K562 (cell line): ENCODE measurements at regions not wholly inside any gene's neighbourhood (a gene's known extent, or its start where the extent isn't known, plus 50 kb on each side); places are given as distances from the start of the nearest gene placed in this dataset.

Experiments
- ATAC-seq: fragments of 200-7000 bp; cut with Tn5 transposase; 3 replicates; pipeline ENCODE4 v1.9.1; 2020; ENCODE audit warnings: moderate library complexity
- BruUV-seq: library from RNA; stranded (reverse); fragments of 400-500 nt; replicated peaks from 2 replicates; lab custom pipeline; 2021; lab: Mats Ljungman, UMichigan
- CTCF ChIA-PET: fragments of 300-600 bp; formaldehyde crosslinking; extraction: SDS; loops from one replicate; lab custom pipeline; 2021; ENCODE audit warnings: low intra/inter-chr PET ratio; lab: Yijun Ruan, JAX
- POLR2A ChIA-PET: fragments of 300-600, 350-650 bp; sonication (Branson Sonifier 250); formaldehyde crosslinking; extraction: SDS; loops from one replicate; lab custom pipeline; 2021; ENCODE audit warnings: antibody characterized with exemption, inconsistent platforms; lab: Yijun Ruan, JAX
- DNase-seq, 4 experiments: peaks; one replicate each; pipeline versions ENCODE4 v3.0.0 to v3.0.0-alpha.2; 2011 to 2018; ENCODE audit warnings: low spot score in 3 of 4, mixed read lengths in 3 of 4; ENCODE audit errors: extremely low read depth in 1 of 4
- FAIRE-seq: peaks from 2 replicates; lab custom pipeline; 2011; peaks lifted over from hg19 to GRCh38; lab: Jason Lieb, UNC
- H2AFZ ChIP-seq: 2 replicates; pipeline ENCODE4 v1.6.0; 2011; ENCODE audit warnings: low read depth, low read length, control low read depth, inconsistent platforms
- H3K27ac ChIP-seq: fragments of 200-600 bp; 3 replicates; pipeline ENCODE4 v1.8.0; 2011; ENCODE audit warnings: low read depth, mild to moderate bottlenecking, control low read depth, inconsistent platforms, low read length, moderate library complexity, mixed read lengths; ENCODE audit errors: extremely low read depth
- H3K27me3 ChIP-seq, 2 experiments: fragments of 300-600 bp in 1 of 2; 2 replicates in 1 of 2; 3 replicates in 1 of 2; pipeline versions ENCODE4 v1.6.0 to v1.8.0; 2011; ENCODE audit warnings: inconsistent platforms in 2 of 2, low read length in 2 of 2, mild to moderate bottlenecking in 1 of 2, mixed read lengths in 1 of 2, moderate library complexity in 1 of 2; ENCODE audit not compliant: control insufficient read depth in 2 of 2, insufficient read depth in 2 of 2
- H3K36me3 ChIP-seq: fragments of 300-600 bp; 3 replicates; pipeline ENCODE4 v1.8.0; 2011; ENCODE audit warnings: mild to moderate bottlenecking, low read length, inconsistent platforms; ENCODE audit not compliant: control insufficient read depth, insufficient read depth
- H3K4me1 ChIP-seq, 2 experiments: fragments of 200-600 bp in 1 of 2; replicated peaks in 1 of 2; 2 replicates in 1 of 2; 3 replicates in 1 of 2; pipeline versions ENCODE4 v1.5.1 to v1.8.0; 2011; ENCODE audit warnings: inconsistent platforms in 2 of 2, low read length in 2 of 2, mild to moderate bottlenecking in 1 of 2, mixed read lengths in 1 of 2, moderate library complexity in 1 of 2; ENCODE audit not compliant: control insufficient read depth in 2 of 2, insufficient read depth in 2 of 2
- H3K4me2 ChIP-seq: 2 replicates; pipeline ENCODE4 v1.6.1; 2011; ENCODE audit warnings: low read length, control low read depth, inconsistent platforms, mixed read lengths; ENCODE audit not compliant: insufficient read depth
- H3K4me3 ChIP-seq: fragments of 200-600 bp; sonication (generic), shearing (Covaris generic); 2 replicates; pipeline ENCODE4 v1.5.1; 2016; ENCODE audit warnings: control low read depth, inconsistent platforms
- H3K79me2 ChIP-seq: fragments of 200-600 bp; 3 replicates; pipeline ENCODE4 v1.8.0; 2011; ENCODE audit warnings: low read length, inconsistent platforms; ENCODE audit not compliant: control insufficient read depth, insufficient read depth
- H3K9ac ChIP-seq, 2 experiments: 2 replicates each; pipeline versions ENCODE4 v1.6.0 to v1.6.1; 2011; ENCODE audit warnings: low read depth in 2 of 2, low read length in 2 of 2, control low read depth in 1 of 2, inconsistent platforms in 1 of 2, mild to moderate bottlenecking in 1 of 2, mixed read lengths in 1 of 2; ENCODE audit not compliant: insufficient read depth in 1 of 2
- H3K9me1 ChIP-seq: one replicate; pipeline ENCODE4 v1.6.0; 2011; ENCODE audit warnings: inconsistent platforms, mild to moderate bottlenecking, low read length, moderate library complexity; ENCODE audit not compliant: control insufficient read depth, insufficient read depth
- H3K9me3 ChIP-seq: replicated peaks from 2 replicates; pipeline ENCODE4 v1.5.1; 2011; ENCODE audit warnings: low read depth, low read length, inconsistent platforms; ENCODE audit not compliant: control insufficient read depth, insufficient read depth
- H4K20me1 ChIP-seq: replicated peaks from 2 replicates; pipeline ENCODE4 v1.6.1; 2011; ENCODE audit warnings: low read length, inconsistent platforms, mixed read lengths; ENCODE audit not compliant: control insufficient read depth, insufficient read depth
- BRCA1 ChIP-seq, 2 experiments: fragments of 450-650 bp in 1 of 2; sonication (generic) in 1 of 2; formaldehyde crosslinking in 1 of 2; IDR thresholded peaks; 2 replicates each; pipeline versions ENCODE4 v1.5.0 to v1.6.1; 2017 to 2020; ENCODE audit warnings: mild to moderate bottlenecking in 1 of 2, missing genetic modification reagents in 1 of 2
- ELF2 ChIP-seq: fragments of 250-450 bp; sonication (Bioruptor Pico); IDR thresholded peaks from 2 replicates; pipeline ENCODE4 v1.5.0; 2021; ENCODE audit warnings: mild to moderate bottlenecking
- GATA2 ChIP-seq: sonication (generic); formaldehyde crosslinking; IDR thresholded peaks from 2 replicates; pipeline ENCODE4 v1.4.0; 2020; ENCODE audit warnings: mild to moderate bottlenecking, missing genetic modification reagents
- KAT7 ChIP-seq: sonication (generic); formaldehyde crosslinking; IDR thresholded peaks from 2 replicates; pipeline ENCODE4 v1.8.0; 2022; ENCODE audit warnings: missing genetic modification reagents, mild to moderate bottlenecking, borderline replicate concordance
- MLX ChIP-seq, 2 experiments: fragments of 450-650 bp in 1 of 2; sonication (generic) in 1 of 2; formaldehyde crosslinking; conservative IDR thresholded peaks; 2 replicates each; pipeline versions ENCODE4 v1.4.0 to v1.8.1; 2020 to 2022; ENCODE audit warnings: mild to moderate bottlenecking in 1 of 2, missing genetic modification reagents in 1 of 2
- NFIX ChIP-seq: fragments of 250-450 bp; sonication (Bioruptor Pico); IDR thresholded peaks from 2 replicates; pipeline ENCODE4 v1.4.0; 2020; ENCODE audit warnings: low read depth, mild to moderate bottlenecking, moderate library complexity
- SRSF1 ChIP-seq: fragments of 200-400 bp; formaldehyde crosslinking; IDR thresholded peaks from 2 replicates; pipeline ENCODE4 v1.6.1; 2017; ENCODE audit warnings: mild to moderate bottlenecking, low read depth, low read length, moderate library complexity
- SRSF9 ChIP-seq: fragments of 200-400 bp; formaldehyde crosslinking; IDR thresholded peaks from 2 replicates; pipeline ENCODE4 v1.6.1; 2017; ENCODE audit warnings: low read depth, low read length, borderline replicate concordance
- STAT5B ChIP-seq: fragments of 250-450 bp; sonication (Bioruptor Pico); IDR thresholded peaks from 2 replicates; pipeline ENCODE4 v1.8.0; 2021; ENCODE audit warnings: mild to moderate bottlenecking, inconsistent platforms
- TAF1 ChIP-seq: IDR thresholded peaks from 2 replicates; pipeline ENCODE4 v1.6.1; 2011; ENCODE audit warnings: mild to moderate bottlenecking, low read length, moderate library complexity; ENCODE audit not compliant: insufficient read depth, control insufficient read depth, severe bottlenecking; ENCODE audit errors: extremely low read depth
- THRAP3 ChIP-seq: fragments of 450-650 bp; IDR thresholded peaks from 2 replicates; pipeline ENCODE4 v1.6.1; 2016; ENCODE audit warnings: mild to moderate bottlenecking, inconsistent platforms, borderline replicate concordance
- TRIM24 ChIP-seq, 2 experiments: fragments of 450-650 bp; IDR thresholded peaks; 2 replicates each; pipeline ENCODE4 v1.6.1; 2016
- ZNF76 ChIP-seq: fragments of 250-450 bp; sonication (Bioruptor Pico); IDR thresholded peaks from 2 replicates; pipeline ENCODE4 v1.4.0; 2020; ENCODE audit warnings: mild to moderate bottlenecking, moderate library complexity, borderline replicate concordance
- WGBS: fragments of 100-300 bp; shearing (Covaris generic); methylation state at CpG from one replicate; pipeline ENCODE4 v1.1.6; 2016; ENCODE audit warnings: low coverage, mixed read lengths; ENCODE audit not compliant: insufficient coverage; ENCODE audit errors: missing lambda C conversion rate; 5-methylcytosine and 5-hydroxymethylcytosine counted together
- in situ Hi-C: fragments of 300-500 bp; cut with MboI; formaldehyde crosslinking; loops from 4 replicates; pipeline ENCODE4 v1.15.0; 2018; ENCODE audit warnings: inconsistent platforms, mixed read lengths
- intact Hi-C: fragments of 100-400 bp; cut with micrococcal nuclease; formaldehyde crosslinking; loops from 2 replicates; pipeline ENCODE4 v1.14.2; 2022
- TF ChIP-seq, protein P1 (sequence below): fragments of 450-650 bp; formaldehyde crosslinking; IDR thresholded peaks from 2 replicates; pipeline ENCODE4 v1.4.0; 2020; ENCODE audit warnings: mild to moderate bottlenecking, moderate library complexity

DNA sequence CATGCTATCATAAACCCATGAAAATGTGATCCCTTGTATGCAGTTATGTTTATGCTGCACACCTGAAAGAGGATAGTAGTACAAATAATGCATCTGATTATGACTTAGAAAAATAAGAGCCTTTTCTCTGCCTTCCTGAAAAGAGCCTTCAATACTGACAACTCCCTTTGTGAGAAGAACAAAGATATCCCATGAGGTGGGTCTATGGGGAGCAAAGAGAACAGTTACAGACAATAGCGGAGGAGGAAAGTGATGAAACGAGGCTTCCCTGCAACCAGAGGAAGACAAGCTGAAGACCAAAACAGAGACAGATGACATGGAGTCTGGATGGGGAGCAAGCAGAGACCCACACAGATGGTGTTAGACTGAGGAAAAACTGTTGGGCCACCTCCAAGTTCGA, 598.3 kb upstream of the PLXNA2 start:
- H3K9ac ChIP-seq: no peak overlapping the region
- H3K79me2 ChIP-seq: no peaks in the 10 kb centered on the region
- no peaks in the 10 kb centered on the region for H3K4me1 ChIP-seq
- H3K27ac ChIP-seq: no peak overlapping the region
- H3K36me3 ChIP-seq: no peaks in the 10 kb centered on the region
- TF ChIP-seq ELF2 (CRISPR knock-in tag): no peak
- no peak for TF ChIP-seq SRSF1
- no peak for TF ChIP-seq MLX (CRISPR knock-in tag; conservative IDR thresholded peaks at IDR 0.05)
- TF ChIP-seq TAF1: no peak
- TF ChIP-seq SRSF9: no peak
- TF ChIP-seq KAT7: no peak
- no peak for TF ChIP-seq BRCA1 (IDR thresholded peaks at IDR 0.05)
- TF ChIP-seq BRCA1 (CRISPR knock-in tag; IDR thresholded peaks at IDR 0.05): no peak
- TF ChIP-seq TRIM24 (IDR thresholded peaks at IDR 0.05): no peak
- TF ChIP-seq ZNF76 (CRISPR knock-in tag): no peak
- no peak for TF ChIP-seq STAT5B (CRISPR knock-in tag)
- TF ChIP-seq, protein P1, sequence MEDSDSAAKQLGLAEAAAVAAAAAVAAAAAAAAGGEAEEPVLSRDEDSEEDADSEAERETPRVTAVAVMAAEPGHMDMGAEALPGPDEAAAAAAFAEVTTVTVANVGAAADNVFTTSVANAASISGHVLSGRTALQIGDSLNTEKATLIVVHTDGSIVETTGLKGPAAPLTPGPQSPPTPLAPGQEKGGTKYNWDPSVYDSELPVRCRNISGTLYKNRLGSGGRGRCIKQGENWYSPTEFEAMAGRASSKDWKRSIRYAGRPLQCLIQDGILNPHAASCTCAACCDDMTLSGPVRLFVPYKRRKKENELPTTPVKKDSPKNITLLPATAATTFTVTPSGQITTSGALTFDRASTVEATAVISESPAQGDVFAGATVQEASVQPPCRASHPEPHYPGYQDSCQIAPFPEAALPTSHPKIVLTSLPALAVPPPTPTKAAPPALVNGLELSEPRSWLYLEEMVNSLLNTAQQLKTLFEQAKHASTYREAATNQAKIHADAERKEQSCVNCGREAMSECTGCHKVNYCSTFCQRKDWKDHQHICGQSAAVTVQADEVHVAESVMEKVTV (CRISPR knock-in tag): no peak
- no peak for TF ChIP-seq NFIX (CRISPR knock-in tag)
- TF ChIP-seq THRAP3: no peak
- no peak for TF ChIP-seq GATA2 (CRISPR knock-in tag)
- H3K9me3 ChIP-seq: 0 out of 2 replicates have a peak, but pooled peaks cover 1% of the 10 kb centered on the region
- H2AFZ ChIP-seq: no peak overlapping the region
- no peak for FAIRE-seq
- H3K9me1 ChIP-seq: no peaks in the 10 kb centered on the region
- WGBS: 2% methylated on average over 3 of the region's 3 CpGs
- POLR2A ChIA-PET: no interaction called here
- no peak for ATAC-seq
- no peak overlapping the region for H3K4me3 ChIP-seq
- no peak overlapping the region for H3K4me2 ChIP-seq
- BruUV-seq: no TSS peak
- CTCF ChIA-PET: no interaction called here
- H4K20me1 ChIP-seq: no peaks in the 10 kb centered on the region
- in situ Hi-C loops (no loop called here), intact Hi-C loops (no loop called here)
- no peak for DNase-seq
- no peaks in the 10 kb centered on the region for H3K27me3 ChIP-seq
